HG02943 (cell line): ENCODE measurements at regions not wholly inside any gene's neighbourhood (a gene's known extent, or its start where the extent isn't known, plus 50 kb on each side); places are given as distances from the start of the nearest gene placed in this dataset.

Source experiments
- ATAC-seq: cut with Tn5 transposase; IDR thresholded peaks from one replicate; pipeline ENCODE4 v1.9.1; 2021; ENCODE audit warnings: mild to moderate bottlenecking, low read depth, moderate library complexity; ENCODE audit not compliant: unreplicated experiment

GRCh38 chr2:129709001-129709955, 270.2 kb upstream of the RAB6C start:
- no peak for ATAC-seq

DNA sequence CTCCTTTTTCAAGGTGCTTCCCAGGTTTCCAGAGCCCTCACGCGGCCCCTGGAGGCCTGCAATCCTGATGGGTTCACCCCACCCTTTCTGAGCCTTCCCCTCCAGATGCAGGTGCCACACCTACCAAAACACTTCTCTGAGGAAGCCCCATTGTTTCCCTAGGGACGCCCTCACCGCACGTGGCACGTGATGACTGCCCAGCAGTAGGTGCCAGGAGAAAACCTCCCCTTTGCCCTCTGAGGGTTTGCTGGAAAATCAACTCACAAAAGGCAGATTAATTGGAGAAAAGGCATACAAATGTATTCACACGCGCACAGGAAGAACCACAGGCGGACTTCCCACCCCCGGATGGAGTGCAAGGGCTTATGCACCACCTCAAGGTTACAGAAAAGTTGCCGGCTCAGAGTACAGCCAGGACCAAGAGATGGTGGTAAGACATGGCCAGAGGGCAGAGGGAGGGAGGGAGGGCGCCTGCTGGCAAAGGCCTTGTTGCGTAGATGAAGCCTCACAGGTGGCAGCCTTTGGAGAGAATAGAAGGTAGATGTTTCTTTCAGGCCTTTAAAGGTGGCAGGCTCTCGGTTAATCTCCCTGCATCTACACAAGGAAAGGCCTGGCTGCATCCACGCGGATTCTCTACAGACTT, 269.4 kb upstream of the RAB6C start:
- no peak for ATAC-seq

DNA sequence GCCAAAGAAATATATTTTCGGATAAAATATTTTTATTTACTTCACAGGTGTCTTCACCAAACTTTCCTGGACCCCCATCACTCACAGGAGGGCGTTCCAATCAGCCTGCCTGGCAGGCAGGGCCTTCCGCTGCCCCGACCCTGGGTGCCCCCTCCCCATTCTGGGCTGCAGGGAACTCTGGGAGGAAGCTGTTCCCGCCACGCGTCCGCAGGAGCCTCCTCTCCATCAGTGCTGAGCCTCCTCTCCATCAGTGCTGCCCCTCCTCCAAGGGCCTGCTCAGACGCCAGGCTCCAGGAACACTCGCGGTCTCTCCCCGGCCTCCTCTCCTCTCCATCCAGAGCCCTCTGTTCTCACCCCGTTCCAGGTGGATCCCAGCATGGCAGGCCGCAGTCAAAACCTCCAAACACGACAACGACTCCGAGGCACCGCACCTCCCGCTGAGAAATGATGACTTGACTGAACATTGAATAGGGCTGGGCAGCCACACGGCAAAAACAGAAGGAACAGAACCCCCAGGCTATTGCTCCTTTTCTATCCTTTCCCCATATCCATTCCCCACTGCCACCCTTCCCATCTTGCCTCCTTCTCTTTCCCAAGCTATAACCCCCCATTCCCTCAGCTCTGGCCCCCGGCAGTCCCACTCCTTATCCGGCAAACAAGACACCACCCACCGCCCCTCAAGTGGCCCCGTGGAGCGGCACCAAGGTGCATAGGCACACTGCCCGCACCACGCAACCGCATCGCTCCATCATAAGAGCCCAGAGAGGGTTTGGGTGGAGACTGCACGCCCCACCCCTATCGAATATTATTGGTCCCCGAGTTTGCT, 268.6 kb upstream of the RAB6C start:
- ATAC-seq = no peak

DNA sequence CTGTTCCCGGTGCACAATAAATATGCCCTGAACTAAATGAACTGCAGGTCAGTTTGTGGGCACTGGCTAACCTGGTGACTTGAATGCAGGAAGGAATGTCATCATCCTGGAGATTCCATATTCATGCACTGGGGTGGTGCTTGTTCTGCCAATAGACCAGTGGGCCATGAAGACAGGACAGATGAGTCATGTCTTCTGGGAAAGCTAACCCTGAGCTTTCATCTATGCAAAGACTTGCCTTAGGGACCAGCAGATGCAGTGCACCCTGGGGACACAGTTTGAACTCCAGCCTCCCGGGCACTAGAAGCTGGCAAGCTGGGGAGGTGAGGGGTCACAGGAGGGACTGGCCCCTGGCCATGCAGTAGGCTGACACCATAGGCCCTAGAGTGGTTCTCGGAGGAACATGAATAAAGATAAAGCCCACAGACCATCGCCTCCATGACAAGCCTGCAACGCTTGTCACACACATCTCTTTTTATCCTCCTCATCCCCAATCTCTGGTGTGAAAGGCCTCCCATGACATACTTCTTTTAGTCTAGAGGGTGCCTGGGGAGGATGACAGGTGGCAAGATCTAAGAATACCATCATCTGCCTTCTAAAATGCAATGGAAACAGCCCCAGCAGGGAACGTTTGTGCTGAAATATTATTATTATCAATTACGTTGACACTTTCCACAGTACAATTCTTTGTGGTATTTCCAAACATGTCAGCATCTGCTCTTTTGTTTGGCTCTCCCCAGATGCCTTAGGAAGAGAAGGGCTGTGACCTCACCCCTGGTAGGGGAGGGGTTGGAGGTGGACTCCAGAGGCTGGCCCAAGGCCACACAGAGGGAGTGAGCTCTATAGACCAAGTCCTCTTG, 267.4 kb upstream of the RAB6C start:
- no peak for ATAC-seq

- no peak for ATAC-seq
These were observed 266.8 kb upstream of the RAB6C start for GRCh38 chr2:129712676-129712985.

DNA sequence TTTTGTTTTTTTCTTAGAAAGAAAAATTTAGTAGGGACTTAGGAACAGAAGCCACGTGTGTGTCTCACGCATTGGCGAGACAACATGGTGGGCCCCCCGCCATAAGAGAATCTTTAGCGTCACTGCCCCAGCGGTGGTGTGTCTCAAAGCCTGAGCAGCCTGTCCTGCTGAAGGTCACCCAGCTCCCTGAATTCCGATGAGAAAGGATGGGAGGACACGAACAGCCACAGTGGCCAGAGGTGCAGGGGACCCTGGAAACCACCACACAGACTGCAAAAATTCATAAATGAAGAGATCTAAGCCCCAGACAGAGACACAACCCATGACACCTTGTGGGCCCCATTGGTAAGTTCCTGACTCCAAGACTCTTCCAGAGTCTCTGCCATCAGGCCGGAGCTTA, 266.1 kb upstream of the RAB6C start:
- ATAC-seq = no peak

GRCh38 chr2:129716781-129717559, 262.5 kb upstream of the RAB6C start:
- ATAC-seq = no peak

DNA sequence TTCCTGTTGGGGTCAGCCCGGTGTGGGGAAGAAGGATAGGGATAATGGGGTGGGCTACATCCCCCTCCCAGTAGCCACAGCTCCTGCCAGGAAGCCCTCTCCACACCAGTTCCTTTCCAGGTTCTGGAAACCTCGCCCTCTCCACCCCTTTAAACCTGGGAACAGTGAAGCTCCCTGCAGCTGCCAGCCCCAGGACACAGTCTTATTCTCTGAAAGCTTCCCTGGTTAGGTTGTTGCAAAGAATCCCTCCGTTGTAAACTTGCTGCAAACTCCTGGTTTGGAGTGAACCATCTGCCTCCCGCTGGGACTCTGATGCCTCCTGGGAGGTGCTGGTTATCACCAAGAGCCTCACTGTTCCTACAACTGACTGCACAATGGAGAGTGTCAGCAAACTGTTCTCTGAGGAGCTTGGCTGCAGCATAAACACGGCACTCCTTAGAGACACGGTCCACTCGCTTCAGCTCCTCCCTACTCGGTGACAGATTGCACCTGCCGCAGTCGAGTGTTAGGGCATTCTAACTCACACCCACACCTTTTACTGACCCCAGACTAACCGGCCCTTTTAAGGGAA, 261.8 kb upstream of the RAB6C start:
- ATAC-seq = no peak

GRCh38 chr2:129719335-129719734, 260.1 kb upstream of the RAB6C start:
- ATAC-seq = no peak

DNA sequence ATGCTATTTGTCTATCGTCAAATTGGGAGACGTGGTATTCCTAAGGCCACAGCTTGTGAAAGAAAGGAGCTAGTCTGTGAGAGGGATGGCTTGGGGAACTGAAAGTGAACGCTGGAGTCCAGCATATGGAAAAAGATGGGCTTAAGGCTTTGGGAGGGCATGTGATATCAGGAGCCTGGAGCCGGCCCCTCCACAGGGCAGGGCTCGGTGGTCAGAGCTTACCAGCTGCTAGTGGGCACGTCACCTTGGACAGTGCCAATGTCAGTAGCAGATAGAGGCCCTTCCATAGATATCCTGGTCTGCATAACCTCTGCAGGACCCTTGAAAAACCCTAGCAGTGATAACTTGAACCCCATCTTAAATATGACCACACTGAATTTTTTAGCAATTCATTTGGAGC, 259.1 kb upstream of the RAB6C start:
- no peak for ATAC-seq

GRCh38 chr2:129720761-129721160, 258.7 kb upstream of the RAB6C start:
- no peak for ATAC-seq

DNA sequence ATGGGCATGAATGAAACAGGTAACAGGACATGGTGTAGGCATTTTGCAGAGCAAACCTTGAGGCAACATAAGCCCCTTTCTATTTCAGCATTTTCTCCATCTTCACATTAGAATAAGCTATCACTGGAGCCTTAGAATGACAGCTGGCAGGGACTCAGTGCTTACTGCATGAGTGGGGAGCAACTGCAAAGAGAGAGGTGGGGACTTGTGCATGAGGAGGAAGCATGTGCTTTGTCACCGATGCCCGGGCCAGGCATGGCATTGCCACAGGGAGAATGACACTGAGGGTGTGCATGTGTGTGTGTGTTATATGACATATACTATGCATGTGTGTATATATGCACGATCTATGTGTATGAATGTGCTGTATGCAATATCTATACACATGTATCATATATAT, 258.2 kb upstream of the RAB6C start:
- no peak for ATAC-seq

DNA sequence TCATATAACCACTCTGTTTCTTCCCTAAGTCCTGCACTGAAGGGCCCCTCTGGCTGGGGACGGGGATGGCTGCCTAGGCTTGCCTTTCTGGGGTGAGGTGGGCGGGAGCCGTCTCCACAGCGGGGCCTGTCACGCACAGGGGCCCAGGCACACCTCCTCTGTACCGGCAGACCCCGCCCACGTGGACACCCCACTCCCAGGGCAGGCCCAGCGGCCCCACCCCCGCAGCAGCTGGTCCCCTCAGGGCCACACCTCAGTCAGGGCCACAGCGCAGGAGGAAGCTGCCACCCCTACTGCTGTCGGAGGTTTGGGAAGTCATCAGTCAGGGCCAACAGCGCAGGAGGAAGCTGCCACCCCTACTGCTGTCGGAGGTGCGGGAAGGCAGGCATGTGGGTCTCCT, 257.6 kb upstream of the RAB6C start:
- no peak for ATAC-seq

GRCh38 chr2:129722306-129723019, 257.0 kb upstream of the RAB6C start:
- ATAC-seq = no peak

DNA sequence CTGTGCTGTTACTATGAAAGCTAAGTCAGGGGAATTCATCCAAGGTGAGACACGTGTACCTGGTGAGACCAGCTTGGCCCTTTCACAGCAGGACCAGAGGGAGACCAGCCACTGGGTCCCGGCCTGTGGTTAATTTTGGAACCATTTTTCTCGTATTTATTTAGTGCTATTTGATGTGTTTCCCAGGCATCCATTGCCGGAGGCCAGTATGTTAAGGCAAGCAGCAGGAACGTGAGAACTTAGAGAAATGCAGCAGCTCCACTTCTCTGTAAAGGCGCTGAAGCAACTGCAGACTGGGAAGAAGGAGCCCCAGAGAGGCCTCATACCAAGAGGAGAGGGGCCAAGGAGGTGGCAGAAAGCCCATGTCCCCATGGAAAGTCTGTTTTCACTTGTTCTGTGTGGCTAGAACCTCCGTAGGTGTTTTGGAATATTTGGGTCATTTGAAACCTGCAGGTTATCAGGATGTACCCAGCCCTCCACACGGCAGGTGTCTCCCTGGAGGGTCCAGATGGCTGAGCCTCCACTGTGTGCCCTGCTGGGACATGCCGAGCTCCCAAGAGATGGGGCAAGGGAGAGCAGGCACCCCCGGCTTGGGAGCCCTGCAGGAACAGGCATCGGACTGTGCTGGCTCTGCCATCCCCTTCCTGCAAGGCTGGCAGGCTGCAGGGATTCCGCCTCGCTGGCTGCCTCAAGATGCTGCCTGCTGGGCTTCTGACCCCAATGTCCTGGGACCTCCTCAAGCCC, 256.0 kb upstream of the RAB6C start:
- no peak for ATAC-seq

- no peak for ATAC-seq
These were observed 255.3 kb upstream of the RAB6C start for GRCh38 chr2:129724021-129724757.

DNA sequence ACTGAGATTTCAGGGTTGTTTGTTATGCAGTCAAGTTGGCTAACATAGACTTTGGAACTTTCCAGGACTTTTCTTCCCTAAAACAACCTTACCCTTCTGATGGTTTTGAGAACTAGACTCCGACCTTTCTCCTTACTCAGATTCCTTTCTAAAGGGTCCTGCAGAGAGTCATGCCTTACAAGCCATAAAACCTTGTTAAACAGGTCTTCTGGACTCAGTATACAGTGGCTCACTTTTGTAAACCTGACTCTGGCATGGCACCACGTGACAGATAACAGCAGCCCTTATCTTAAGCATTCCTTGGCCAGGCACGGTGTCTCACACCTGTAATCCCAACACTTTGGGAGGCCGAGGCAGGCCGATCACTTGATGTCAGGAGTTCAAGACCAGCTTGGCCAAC, 253.2 kb upstream of the RAB6C start:
- ATAC-seq = no peak
